GM23338 (cell line): ENCODE measurements at regions not wholly inside any gene's neighbourhood (a gene's known extent, or its start where the extent isn't known, plus 50 kb on each side); places are given as distances from the start of the nearest gene placed in this dataset.

Experiments used
- CREB1 ChIP-seq: fragments of 250-450 bp; sonication (Bioruptor Pico); IDR thresholded peaks from 2 replicates; pipeline ENCODE4 v1.5.0; 2020; ENCODE audit warnings: low read depth, mild to moderate bottlenecking, moderate library complexity
- ETS1 ChIP-seq: IDR thresholded peaks from 2 replicates; pipeline ENCODE4 v1.6.1; 2016; ENCODE audit warnings: antibody characterized with exemption
- EZH2 ChIP-seq: fragments of 200-600 bp; sonication (generic); IDR thresholded peaks from one replicate; pipeline ENCODE4 v1.8.0; 2017; ENCODE audit warnings: antibody characterized with exemption, mild to moderate bottlenecking, low read depth; ENCODE audit not compliant: unreplicated experiment
- EZH2phosphoT487 ChIP-seq: fragments of 200-600 bp; sonication (generic); IDR thresholded peaks from one replicate; pipeline ENCODE4 v1.8.1; 2018; ENCODE audit warnings: antibody characterized with exemption; ENCODE audit not compliant: unreplicated experiment
- JUNB ChIP-seq: IDR thresholded peaks from one replicate; pipeline ENCODE4 v1.6.1; 2016; ENCODE audit warnings: antibody characterized with exemption; ENCODE audit not compliant: unreplicated experiment
- NANOG ChIP-seq: IDR thresholded peaks from 2 replicates; pipeline ENCODE4 v1.6.1; 2016; ENCODE audit warnings: antibody characterized with exemption, borderline replicate concordance
- POLR2AphosphoS5 ChIP-seq: IDR thresholded peaks from 2 replicates; pipeline ENCODE4 v1.6.1; 2016; ENCODE audit warnings: antibody characterized with exemption, low read depth
- STAT1 ChIP-seq: IDR thresholded peaks from one replicate; pipeline ENCODE4 v1.6.1; 2016; ENCODE audit warnings: antibody characterized with exemption; ENCODE audit not compliant: unreplicated experiment
- ZNF331 ChIP-seq: fragments of 250-450 bp; sonication (Bioruptor Pico); IDR thresholded peaks from 2 replicates; pipeline ENCODE4 v1.5.0; 2020; ENCODE audit warnings: low read depth, mild to moderate bottlenecking, moderate library complexity
- ZNF462 ChIP-seq: fragments of 250-450 bp; sonication (Bioruptor Pico); IDR thresholded peaks from 2 replicates; pipeline ENCODE4 v1.5.0; 2020; ENCODE audit warnings: mild to moderate bottlenecking, moderate library complexity
- TF ChIP-seq, protein P1 (sequence below), 2 experiments: fragments of 200-600 bp in 1 of 2; sonication (generic) in 1 of 2; conservative IDR thresholded peaks; 2 replicates each; pipeline versions ENCODE4 v1.5.1 to v1.6.1; 2016 to 2017; ENCODE audit warnings: antibody characterized with exemption in 2 of 2, low read depth in 2 of 2, mild to moderate bottlenecking in 2 of 2, moderate library complexity in 1 of 2
- TF ChIP-seq, protein P2 (sequence below): IDR thresholded peaks from one replicate; pipeline ENCODE4 v1.6.1; 2018; ENCODE audit warnings: antibody characterized with exemption; ENCODE audit not compliant: unreplicated experiment

- TF ChIP-seq, protein P1, sequence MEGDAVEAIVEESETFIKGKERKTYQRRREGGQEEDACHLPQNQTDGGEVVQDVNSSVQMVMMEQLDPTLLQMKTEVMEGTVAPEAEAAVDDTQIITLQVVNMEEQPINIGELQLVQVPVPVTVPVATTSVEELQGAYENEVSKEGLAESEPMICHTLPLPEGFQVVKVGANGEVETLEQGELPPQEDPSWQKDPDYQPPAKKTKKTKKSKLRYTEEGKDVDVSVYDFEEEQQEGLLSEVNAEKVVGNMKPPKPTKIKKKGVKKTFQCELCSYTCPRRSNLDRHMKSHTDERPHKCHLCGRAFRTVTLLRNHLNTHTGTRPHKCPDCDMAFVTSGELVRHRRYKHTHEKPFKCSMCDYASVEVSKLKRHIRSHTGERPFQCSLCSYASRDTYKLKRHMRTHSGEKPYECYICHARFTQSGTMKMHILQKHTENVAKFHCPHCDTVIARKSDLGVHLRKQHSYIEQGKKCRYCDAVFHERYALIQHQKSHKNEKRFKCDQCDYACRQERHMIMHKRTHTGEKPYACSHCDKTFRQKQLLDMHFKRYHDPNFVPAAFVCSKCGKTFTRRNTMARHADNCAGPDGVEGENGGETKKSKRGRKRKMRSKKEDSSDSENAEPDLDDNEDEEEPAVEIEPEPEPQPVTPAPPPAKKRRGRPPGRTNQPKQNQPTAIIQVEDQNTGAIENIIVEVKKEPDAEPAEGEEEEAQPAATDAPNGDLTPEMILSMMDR (conservative IDR thresholded peaks at IDR 0.05; ENCODE audit: low read depth in 2 of 2): no peak
- no peak for TF ChIP-seq POLR2AphosphoS5
- TF ChIP-seq ETS1: no peak
- no peak for TF ChIP-seq EZH2phosphoT487
- TF ChIP-seq, protein P2, sequence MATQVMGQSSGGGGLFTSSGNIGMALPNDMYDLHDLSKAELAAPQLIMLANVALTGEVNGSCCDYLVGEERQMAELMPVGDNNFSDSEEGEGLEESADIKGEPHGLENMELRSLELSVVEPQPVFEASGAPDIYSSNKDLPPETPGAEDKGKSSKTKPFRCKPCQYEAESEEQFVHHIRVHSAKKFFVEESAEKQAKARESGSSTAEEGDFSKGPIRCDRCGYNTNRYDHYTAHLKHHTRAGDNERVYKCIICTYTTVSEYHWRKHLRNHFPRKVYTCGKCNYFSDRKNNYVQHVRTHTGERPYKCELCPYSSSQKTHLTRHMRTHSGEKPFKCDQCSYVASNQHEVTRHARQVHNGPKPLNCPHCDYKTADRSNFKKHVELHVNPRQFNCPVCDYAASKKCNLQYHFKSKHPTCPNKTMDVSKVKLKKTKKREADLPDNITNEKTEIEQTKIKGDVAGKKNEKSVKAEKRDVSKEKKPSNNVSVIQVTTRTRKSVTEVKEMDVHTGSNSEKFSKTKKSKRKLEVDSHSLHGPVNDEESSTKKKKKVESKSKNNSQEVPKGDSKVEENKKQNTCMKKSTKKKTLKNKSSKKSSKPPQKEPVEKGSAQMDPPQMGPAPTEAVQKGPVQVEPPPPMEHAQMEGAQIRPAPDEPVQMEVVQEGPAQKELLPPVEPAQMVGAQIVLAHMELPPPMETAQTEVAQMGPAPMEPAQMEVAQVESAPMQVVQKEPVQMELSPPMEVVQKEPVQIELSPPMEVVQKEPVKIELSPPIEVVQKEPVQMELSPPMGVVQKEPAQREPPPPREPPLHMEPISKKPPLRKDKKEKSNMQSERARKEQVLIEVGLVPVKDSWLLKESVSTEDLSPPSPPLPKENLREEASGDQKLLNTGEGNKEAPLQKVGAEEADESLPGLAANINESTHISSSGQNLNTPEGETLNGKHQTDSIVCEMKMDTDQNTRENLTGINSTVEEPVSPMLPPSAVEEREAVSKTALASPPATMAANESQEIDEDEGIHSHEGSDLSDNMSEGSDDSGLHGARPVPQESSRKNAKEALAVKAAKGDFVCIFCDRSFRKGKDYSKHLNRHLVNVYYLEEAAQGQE: no peak
- TF ChIP-seq NANOG: no peak
- no peak for TF ChIP-seq EZH2
- TF ChIP-seq STAT1: no peak
- no peak for TF ChIP-seq CREB1 (CRISPR knock-in tag)
- TF ChIP-seq JUNB: no peak
- TF ChIP-seq ZNF462: no peak
- TF ChIP-seq ZNF331 (CRISPR knock-in tag): no peak
Measured at GRCh38 chr2:83238111-83238510, 1221.0 kb downstream of the SUCLG1 start.
